ENCODE measurements at regions not wholly inside any gene's neighbourhood (a gene's known extent, or its start where the extent isn't known, plus 50 kb on each side); places are given as distances from the start of the nearest gene placed in this dataset.

- ChIA-PET RAD21 (ENCODE audit: unreplicated experiment) (no interaction called here), SMC1A (ENCODE audit: uncharacterized antibody, unreplicated experiment) (no interaction called here), POLR2A (no interaction called here), CTCF (no interaction called here)
- WGBS (ENCODE audit: insufficient coverage, insufficient replicate concordance, low lambda C conversion rate, missing lambda C conversion rate): 24% methylated on average over 2 of the region's 2 CpGs
- Histone ChIP-seq H3K9ac (ENCODE audit: control insufficient read depth, insufficient read depth, low read length) (no peak overlapping the region), H3K79me2 (ENCODE audit: control insufficient read depth, insufficient read depth, low read length) (no peaks in the 10 kb centered on the region), H2AFZ (ENCODE audit: control insufficient read depth, low read depth, low read length) (no peak overlapping the region), H3K36me3 (ENCODE audit: control insufficient read depth in 2 of 2, insufficient read depth in 2 of 2, low read length in 1 of 2) (no peaks in the 10 kb centered on the region), H3K4me2 (ENCODE audit: control insufficient read depth, insufficient read depth) (no peak overlapping the region), H3K9me3 (replicated peaks; ENCODE audit: control insufficient read depth, insufficient read depth, low read length) (no peaks in the 10 kb centered on the region), H3K4me3 (no peak overlapping the region), H3K4me1 (ENCODE audit: control insufficient read depth, insufficient read depth, low read length) (no peaks in the 10 kb centered on the region), H3K27me3 (replicated peaks in 1 of 2; ENCODE audit: control insufficient read depth in 2 of 2, insufficient read depth in 2 of 2, low read length in 1 of 2) (no peaks in the 10 kb centered on the region), H3K27ac (ENCODE audit: control insufficient read depth, insufficient read depth) (no peak overlapping the region), H4K20me1 (ENCODE audit: control insufficient read depth, insufficient read depth) (no peaks in the 10 kb centered on the region)
- no peak for DNase-seq (ENCODE audit: low read depth, low spot score)
- intact Hi-C loops (cut with micrococcal nuclease; ENCODE audit: unreplicated experiment) (no loop called here), in situ Hi-C loops (cut with MboI) (no loop called here)
- no peak for FAIRE-seq
- BruUV-seq (replicated peaks): no TSS peak
- no peak for TF ChIP-seq SMC3 (IDR thresholded peaks at IDR 0.05; ENCODE audit: borderline replicate concordance, low read length)
- no peak for TF ChIP-seq MAX (IDR thresholded peaks at IDR 0.05; ENCODE audit: low read depth, low read length)
- TF ChIP-seq PKNOX1 (IDR thresholded peaks at IDR 0.05): no peak
- TF ChIP-seq NRF1 (conservative IDR thresholded peaks at IDR 0.05; ENCODE audit: low read depth, low read length): no peak
- TF ChIP-seq IRF4 (IDR thresholded peaks at IDR 0.05; ENCODE audit: low read depth, low read length): no peak
- TF ChIP-seq MXI1 (IDR thresholded peaks at IDR 0.05; ENCODE audit: low read depth, low read length): no peak
- TF ChIP-seq, protein P1, sequence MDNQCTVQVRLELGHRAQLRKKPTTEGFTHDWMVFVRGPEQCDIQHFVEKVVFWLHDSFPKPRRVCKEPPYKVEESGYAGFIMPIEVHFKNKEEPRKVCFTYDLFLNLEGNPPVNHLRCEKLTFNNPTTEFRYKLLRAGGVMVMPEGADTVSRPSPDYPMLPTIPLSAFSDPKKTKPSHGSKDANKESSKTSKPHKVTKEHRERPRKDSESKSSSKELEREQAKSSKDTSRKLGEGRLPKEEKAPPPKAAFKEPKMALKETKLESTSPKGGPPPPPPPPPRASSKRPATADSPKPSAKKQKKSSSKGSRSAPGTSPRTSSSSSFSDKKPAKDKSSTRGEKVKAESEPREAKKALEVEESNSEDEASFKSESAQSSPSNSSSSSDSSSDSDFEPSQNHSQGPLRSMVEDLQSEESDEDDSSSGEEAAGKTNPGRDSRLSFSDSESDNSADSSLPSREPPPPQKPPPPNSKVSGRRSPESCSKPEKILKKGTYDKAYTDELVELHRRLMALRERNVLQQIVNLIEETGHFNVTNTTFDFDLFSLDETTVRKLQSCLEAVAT (IDR thresholded peaks at IDR 0.05): no peak
- TF ChIP-seq BHLHE40 (IDR thresholded peaks at IDR 0.05; ENCODE audit: borderline replicate concordance in 1 of 2, low read depth in 2 of 2, low read length in 1 of 2): no peak
- no peak for TF ChIP-seq SKIL (IDR thresholded peaks at IDR 0.05; ENCODE audit: low read depth, poor library complexity, severe bottlenecking)
- no peak for TF ChIP-seq ESRRA (IDR thresholded peaks at IDR 0.05; ENCODE audit: low read length)
- TF ChIP-seq, protein P2, sequence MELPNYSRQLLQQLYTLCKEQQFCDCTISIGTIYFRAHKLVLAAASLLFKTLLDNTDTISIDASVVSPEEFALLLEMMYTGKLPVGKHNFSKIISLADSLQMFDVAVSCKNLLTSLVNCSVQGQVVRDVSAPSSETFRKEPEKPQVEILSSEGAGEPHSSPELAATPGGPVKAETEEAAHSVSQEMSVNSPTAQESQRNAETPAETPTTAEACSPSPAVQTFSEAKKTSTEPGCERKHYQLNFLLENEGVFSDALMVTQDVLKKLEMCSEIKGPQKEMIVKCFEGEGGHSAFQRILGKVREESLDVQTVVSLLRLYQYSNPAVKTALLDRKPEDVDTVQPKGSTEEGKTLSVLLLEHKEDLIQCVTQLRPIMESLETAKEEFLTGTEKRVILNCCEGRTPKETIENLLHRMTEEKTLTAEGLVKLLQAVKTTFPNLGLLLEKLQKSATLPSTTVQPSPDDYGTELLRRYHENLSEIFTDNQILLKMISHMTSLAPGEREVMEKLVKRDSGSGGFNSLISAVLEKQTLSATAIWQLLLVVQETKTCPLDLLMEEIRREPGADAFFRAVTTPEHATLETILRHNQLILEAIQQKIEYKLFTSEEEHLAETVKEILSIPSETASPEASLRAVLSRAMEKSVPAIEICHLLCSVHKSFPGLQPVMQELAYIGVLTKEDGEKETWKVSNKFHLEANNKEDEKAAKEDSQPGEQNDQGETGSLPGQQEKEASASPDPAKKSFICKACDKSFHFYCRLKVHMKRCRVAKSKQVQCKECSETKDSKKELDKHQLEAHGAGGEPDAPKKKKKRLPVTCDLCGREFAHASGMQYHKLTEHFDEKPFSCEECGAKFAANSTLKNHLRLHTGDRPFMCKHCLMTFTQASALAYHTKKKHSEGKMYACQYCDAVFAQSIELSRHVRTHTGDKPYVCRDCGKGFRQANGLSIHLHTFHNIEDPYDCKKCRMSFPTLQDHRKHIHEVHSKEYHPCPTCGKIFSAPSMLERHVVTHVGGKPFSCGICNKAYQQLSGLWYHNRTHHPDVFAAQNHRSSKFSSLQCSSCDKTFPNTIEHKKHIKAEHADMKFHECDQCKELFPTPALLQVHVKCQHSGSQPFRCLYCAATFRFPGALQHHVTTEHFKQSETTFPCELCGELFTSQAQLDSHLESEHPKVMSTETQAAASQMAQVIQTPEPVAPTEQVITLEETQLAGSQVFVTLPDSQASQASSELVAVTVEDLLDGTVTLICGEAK (IDR thresholded peaks at IDR 0.05; ENCODE audit: borderline replicate concordance): no peak
- no peak for ATAC-seq
These were observed 1137.8 kb downstream of the HACE1 start for GRCh38 chr6:103721923-103722322.
